Transverse colon (tissue), 4 donors: ENCODE measurements at regions not wholly inside any gene's neighbourhood (a gene's known extent, or its start where the extent isn't known, plus 50 kb on each side); places are given as distances from the start of the nearest gene placed in this dataset.

ENCODE experiments used
- DNase-seq: peaks from one replicate; pipeline ENCODE4 v3.0.0-alpha.2; 2019
- H3K27ac ChIP-seq, 4 donors: fragments of 200-600 bp; sonication (generic); 2 replicates each; pipeline ENCODE4 v1.5.1; 2016 to 2018; ENCODE audit warnings: inconsistent platforms in 4 of 4
- H3K27me3 ChIP-seq: fragments of 200-600 bp; sonication (generic); 2 replicates; pipeline ENCODE4 v1.5.1; 2017; ENCODE audit warnings: inconsistent platforms
- H3K36me3 ChIP-seq, 4 donors: fragments of 200-600 bp; sonication (generic); 2 replicates each; pipeline ENCODE4 v1.5.1; 2017 to 2019; ENCODE audit warnings: inconsistent platforms in 4 of 4
- H3K4me1 ChIP-seq, 4 donors: fragments of 200-600 bp; sonication (generic); 2 replicates each; pipeline ENCODE4 v1.5.1; 2017 to 2020; ENCODE audit warnings: inconsistent platforms in 4 of 4
- H3K4me3 ChIP-seq, 4 donors: fragments of 200-600 bp; sonication (generic); 1 replicate in 1 of 4; 2 replicates in 3 of 4; pipeline versions ENCODE4 v1.5.1 to v1.6.1; 2017 to 2019; ENCODE audit warnings: inconsistent platforms in 4 of 4
- H3K9me3 ChIP-seq, 2 donors: fragments of 200-600 bp; sonication (generic); 2 replicates each; pipeline ENCODE4 v1.5.1; 2017 to 2019; ENCODE audit warnings: inconsistent platforms in 2 of 2
- EP300 ChIP-seq: sonication (generic); formaldehyde crosslinking; IDR thresholded peaks from one replicate; pipeline ENCODE4 v1.6.1; 2017; ENCODE audit warnings: antibody characterized with exemption, low read depth
- POLR2A ChIP-seq: fragments of 450-650 bp; IDR thresholded peaks from one replicate; pipeline ENCODE4 v1.6.1; 2016; ENCODE audit warnings: antibody characterized with exemption, mild to moderate bottlenecking, moderate library complexity
- POLR2AphosphoS5 ChIP-seq, 3 donors: sonication (generic); formaldehyde crosslinking; IDR thresholded peaks; one replicate each; pipeline ENCODE4 v1.6.1; 2016; ENCODE audit warnings: antibody characterized with exemption in 3 of 3
- WGBS, 2 donors: methylation state at CpG; one replicate each; pipeline ENCODE4 v1.1.5; 2018; ENCODE audit warnings: low coverage in 1 of 2; 5-methylcytosine and 5-hydroxymethylcytosine counted together
- in situ Hi-C, 4 donors: fragments of 200-750 bp; cut with MboI; loops; one replicate each; pipeline versions ENCODE4 v1.15.0 to v1.15.1; 2017; ENCODE audit warnings: low sequenced_read_pairs in 3 of 4, low pct_ligation_motif_present in 1 of 4, low pct_unique_long_range_greater_than_20kb in 1 of 4
- intact Hi-C: fragments of 100-400 bp; cut with DNase I; formaldehyde crosslinking; loops from one replicate; pipeline ENCODE4 v1.15.1; 2023; ENCODE audit warnings: low total_unique reads
- TF ChIP-seq, protein P1 (sequence below), 5 experiments: fragments of 200-600 bp in 3 of 5; fragments of 450-650 bp in 2 of 5; sonication (generic) in 3 of 5; IDR thresholded peaks; 1 replicate in 2 of 5; 2 replicates in 3 of 5; pipeline ENCODE4 v1.5.1; 2016 to 2017; ENCODE audit warnings: antibody characterized with exemption in 5 of 5, inconsistent platforms in 3 of 5, mild to moderate bottlenecking in 2 of 5, moderate library complexity in 1 of 5

DNA sequence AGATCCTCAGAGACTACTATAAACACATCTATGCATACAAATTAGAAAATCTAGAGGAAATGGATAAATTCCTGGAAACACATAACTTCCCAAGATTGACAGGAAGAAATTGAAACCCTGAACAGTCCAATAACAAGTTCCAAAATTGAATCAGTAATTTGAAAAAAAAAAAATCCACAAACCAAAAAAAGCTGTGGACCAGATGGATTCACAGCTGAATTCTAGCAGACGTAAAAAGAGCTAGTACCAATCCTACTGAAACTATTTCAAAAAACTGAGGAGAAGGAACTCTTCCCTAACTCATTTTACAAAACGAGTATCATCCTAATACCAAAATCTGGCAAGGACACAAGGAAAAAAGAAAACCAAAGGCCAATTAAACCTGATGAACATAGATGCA lies 77.0 kb upstream of the FXR1 start:
- no peak overlapping the region for H3K4me3 ChIP-seq
- no peak for DNase-seq
- H3K36me3 ChIP-seq: no peaks in the 10 kb centered on the region
- H3K27me3 ChIP-seq: no peaks in the 10 kb centered on the region
- TF ChIP-seq, protein P1, sequence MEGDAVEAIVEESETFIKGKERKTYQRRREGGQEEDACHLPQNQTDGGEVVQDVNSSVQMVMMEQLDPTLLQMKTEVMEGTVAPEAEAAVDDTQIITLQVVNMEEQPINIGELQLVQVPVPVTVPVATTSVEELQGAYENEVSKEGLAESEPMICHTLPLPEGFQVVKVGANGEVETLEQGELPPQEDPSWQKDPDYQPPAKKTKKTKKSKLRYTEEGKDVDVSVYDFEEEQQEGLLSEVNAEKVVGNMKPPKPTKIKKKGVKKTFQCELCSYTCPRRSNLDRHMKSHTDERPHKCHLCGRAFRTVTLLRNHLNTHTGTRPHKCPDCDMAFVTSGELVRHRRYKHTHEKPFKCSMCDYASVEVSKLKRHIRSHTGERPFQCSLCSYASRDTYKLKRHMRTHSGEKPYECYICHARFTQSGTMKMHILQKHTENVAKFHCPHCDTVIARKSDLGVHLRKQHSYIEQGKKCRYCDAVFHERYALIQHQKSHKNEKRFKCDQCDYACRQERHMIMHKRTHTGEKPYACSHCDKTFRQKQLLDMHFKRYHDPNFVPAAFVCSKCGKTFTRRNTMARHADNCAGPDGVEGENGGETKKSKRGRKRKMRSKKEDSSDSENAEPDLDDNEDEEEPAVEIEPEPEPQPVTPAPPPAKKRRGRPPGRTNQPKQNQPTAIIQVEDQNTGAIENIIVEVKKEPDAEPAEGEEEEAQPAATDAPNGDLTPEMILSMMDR (IDR thresholded peaks at IDR 0.05): no peak
- TF ChIP-seq POLR2A: no peak
- no peak for TF ChIP-seq POLR2AphosphoS5 (IDR thresholded peaks at IDR 0.05)
- no peak for TF ChIP-seq EP300
- H3K27ac ChIP-seq: no peak overlapping the region
- H3K4me1 ChIP-seq: no peaks in the 10 kb centered on the region
- no peaks in the 10 kb centered on the region for H3K9me3 ChIP-seq
- 65 to 72% methylated on average over 2 of the region's 2 CpGs for WGBS, 2 donors
- intact Hi-C loops: no loop called here
- in situ Hi-C loops: no loop called here

- Histone ChIP-seq H3K27me3 (no peaks in the 10 kb centered on the region), H3K9me3 (no peaks in the 10 kb centered on the region), H3K36me3 (no peaks in the 10 kb centered on the region), H3K4me3 (no peak overlapping the region), H3K27ac (no peak overlapping the region), H3K4me1 (no peaks in the 10 kb centered on the region)
- no peak for TF ChIP-seq POLR2AphosphoS5 (IDR thresholded peaks at IDR 0.05)
- TF ChIP-seq POLR2A: no peak
- no peak for TF ChIP-seq EP300
- TF ChIP-seq, protein P1 (IDR thresholded peaks at IDR 0.05): no peak
- intact Hi-C loops: no loop called here
- 90% methylated on average over 1 of the region's 1 CpG; no CpG with 5 or more reads in 1 of the 2 donors for WGBS, 2 donors
- in situ Hi-C loops: no loop called here
- no peak for DNase-seq
Measured at GRCh38 chr3:180836766-180837165, 75.7 kb upstream of the FXR1 start.

- intact Hi-C loops: no loop called here
Measured at GRCh38 chr3:180854887-180855286, 57.6 kb upstream of the FXR1 start.

DNA sequence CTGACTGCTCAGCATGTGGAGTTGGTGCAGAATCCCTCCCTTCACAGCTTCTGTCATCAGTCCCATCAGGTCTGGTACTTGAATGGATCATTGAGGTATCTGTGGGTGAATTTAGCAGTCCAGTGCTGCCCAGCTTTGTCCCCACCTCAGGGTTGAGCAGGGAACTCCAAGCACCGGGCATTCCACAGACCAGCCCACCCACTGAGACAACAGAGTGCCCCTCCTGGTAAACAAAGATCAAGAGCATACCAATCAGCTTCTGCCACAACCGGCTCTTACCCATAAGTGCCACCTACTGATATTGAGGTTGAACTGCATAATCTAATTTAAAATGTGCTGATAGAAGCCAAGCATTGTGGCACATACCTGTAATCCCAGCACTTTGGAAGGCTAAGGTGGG lies 57.1 kb upstream of the FXR1 start:
- H3K4me3 ChIP-seq: no peak overlapping the region
- H3K9me3 ChIP-seq: no peaks in the 10 kb centered on the region
- no peak for TF ChIP-seq POLR2A
- TF ChIP-seq, protein P1 (IDR thresholded peaks at IDR 0.05): no peak
- no peak for TF ChIP-seq POLR2AphosphoS5 (IDR thresholded peaks at IDR 0.05)
- TF ChIP-seq EP300: no peak
- WGBS, 2 donors: 4% methylated on average over 2 of the region's 2 CpGs; no CpG with 5 or more reads in 1 of the 2 donors
- no peak overlapping the region for H3K27ac ChIP-seq
- H3K27me3 ChIP-seq: no peaks in the 10 kb centered on the region
- intact Hi-C loops: no loop called here
- no peak for DNase-seq
- H3K36me3 ChIP-seq: no peaks in the 10 kb centered on the region
- no peaks in the 10 kb centered on the region for H3K4me1 ChIP-seq
- in situ Hi-C loops: no loop called here

More at GRCh38 chr3:180854887-180855286, 57.6 kb upstream of the FXR1 start:
- no peak overlapping the region for H3K27ac ChIP-seq
- H3K36me3 ChIP-seq: no peaks in the 10 kb centered on the region
- TF ChIP-seq POLR2AphosphoS5 (IDR thresholded peaks at IDR 0.05) (no peak), POLR2A (no peak), EP300 (no peak)
- TF ChIP-seq, protein P1 (IDR thresholded peaks at IDR 0.05): no peak
- 38% methylated on average over 2 of the region's 2 CpGs; no CpG with 5 or more reads in 1 of the 2 donors for whole genome bisulfite sequencing, 2 donors
- no peaks in the 10 kb centered on the region for H3K9me3 ChIP-seq
- H3K27me3 ChIP-seq: no peaks in the 10 kb centered on the region
- DNase-seq: no peak
- no peaks in the 10 kb centered on the region for H3K4me1 ChIP-seq
- in situ Hi-C loops: no loop called here
- H3K4me3 ChIP-seq: no peak overlapping the region
